Cardiac muscle cell (in vitro differentiated cells and primary cell): ENCODE measurements at regions not wholly inside any gene's neighbourhood (a gene's known extent, or its start where the extent isn't known, plus 50 kb on each side); places are given as distances from the start of the nearest gene placed in this dataset.

Experiments
- DNase-seq, 2 donors: peaks; one replicate each; pipeline versions ENCODE4 v3.0.0 to v3.0.0-alpha.2; 2010 to 2017; ENCODE audit warnings: low read depth in 1 of 2, low spot score in 1 of 2
- H3K27ac ChIP-seq: fragments of 200-600 bp; sonication (generic); 2 replicates; pipeline ENCODE4 v1.5.1; 2016
- H3K27me3 ChIP-seq: fragments of 200-600 bp; sonication (generic); 2 replicates; pipeline ENCODE4 v1.6.0; 2016; ENCODE audit warnings: control low read depth
- H3K36me3 ChIP-seq: fragments of 200-600 bp; sonication (generic); 2 replicates; pipeline ENCODE4 v1.5.1; 2016; ENCODE audit warnings: control low read depth
- H3K4me1 ChIP-seq: fragments of 200-600 bp; sonication (generic); 2 replicates; pipeline ENCODE4 v1.8.1; 2017; ENCODE audit warnings: low read depth, mild to moderate bottlenecking, mixed run types
- H3K4me3 ChIP-seq: fragments of 200-600 bp; sonication (generic); 2 replicates; pipeline ENCODE4 v1.5.1; 2016; ENCODE audit warnings: mild to moderate bottlenecking
- H3K9me3 ChIP-seq: fragments of 200-600 bp; sonication (generic); 2 replicates; pipeline ENCODE4 v1.5.1; 2017; ENCODE audit warnings: low read depth, mild to moderate bottlenecking, control low read depth
- CTCF ChIP-seq: IDR thresholded peaks from 2 replicates; pipeline ENCODE4 v1.5.1; 2012; ENCODE audit warnings: low read depth, mild to moderate bottlenecking, low read length

DNA sequence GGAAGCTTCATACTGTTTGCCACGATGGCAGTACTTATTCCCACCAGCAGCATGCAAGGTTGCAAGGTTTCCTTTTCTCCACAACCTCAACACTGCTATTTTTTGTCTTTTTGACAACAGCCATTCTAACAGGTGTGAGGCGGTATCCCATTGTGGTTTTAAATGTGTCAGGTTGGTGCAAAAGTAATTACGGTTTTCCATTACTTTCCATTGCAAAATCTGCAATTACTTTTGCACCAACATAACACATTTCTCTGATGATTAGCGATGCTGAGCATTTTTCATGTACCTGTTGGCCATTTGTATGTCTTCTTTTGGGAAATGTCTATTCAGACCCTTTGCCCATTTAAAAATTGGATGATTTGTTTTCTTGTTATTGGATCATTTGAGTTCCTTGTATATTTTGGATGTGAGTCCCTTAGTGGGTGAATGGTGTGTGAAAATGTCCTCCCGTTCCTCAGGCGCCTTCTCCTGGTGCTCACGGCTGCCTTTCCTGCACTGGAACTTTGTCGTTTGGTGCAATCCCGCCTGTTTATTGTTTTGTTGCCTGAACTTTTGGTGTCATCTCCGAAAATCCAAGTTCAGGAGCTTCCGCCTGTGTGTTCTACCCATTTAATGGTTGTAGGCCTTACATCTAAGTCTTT lies 213.6 kb downstream of the KIF26A start:
- no peaks in the 10 kb centered on the region for H3K27me3 ChIP-seq
- no peak for TF ChIP-seq CTCF
- H3K4me3 ChIP-seq = no peak overlapping the region
- no peak for DNase-seq
- no peaks in the 10 kb centered on the region for H3K9me3 ChIP-seq
- H3K4me1 ChIP-seq = no peaks in the 10 kb centered on the region
- H3K36me3 ChIP-seq = no peaks in the 10 kb centered on the region
- H3K27ac ChIP-seq = no peak overlapping the region

DNA sequence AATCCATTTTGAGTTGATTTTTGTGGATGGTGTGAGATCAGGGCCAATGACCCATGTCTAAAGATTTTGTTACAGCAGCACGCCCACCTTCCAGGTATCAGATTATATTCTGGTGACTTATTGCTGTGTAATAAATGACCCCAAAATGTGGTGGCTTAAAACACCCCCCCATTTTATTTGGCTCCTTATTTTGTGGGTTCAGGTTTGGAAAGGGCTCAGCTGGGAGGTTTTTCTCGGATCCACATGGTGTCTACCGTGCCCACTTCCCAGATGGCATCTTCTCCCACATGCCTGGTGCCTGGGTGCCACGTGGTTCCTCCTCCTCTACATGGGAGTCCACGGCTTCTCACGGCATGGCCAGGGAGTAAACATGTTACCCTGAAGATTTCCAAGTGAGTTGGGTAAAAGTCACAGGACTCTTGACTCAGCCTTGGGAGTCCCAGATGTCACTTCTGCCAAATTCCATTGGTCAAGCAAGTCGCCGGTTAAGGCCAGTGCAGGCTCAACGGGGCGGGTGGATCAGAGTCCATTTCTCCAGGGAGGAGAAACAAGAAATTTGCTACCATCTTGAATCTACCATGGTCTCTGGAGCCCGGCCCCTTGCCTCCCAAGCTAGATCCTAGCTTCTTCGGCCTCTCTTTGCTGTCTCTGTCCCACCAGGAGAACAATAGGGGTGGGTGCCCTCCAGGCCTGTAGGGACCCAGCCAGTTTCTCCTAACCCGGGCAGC lies 214.3 kb downstream of the KIF26A start:
- H3K27me3 ChIP-seq = no peaks in the 10 kb centered on the region
- H3K36me3 ChIP-seq = no peaks in the 10 kb centered on the region
- no peak for DNase-seq
- no peaks in the 10 kb centered on the region for H3K9me3 ChIP-seq
- TF ChIP-seq CTCF = no peak
- no peaks in the 10 kb centered on the region for H3K4me1 ChIP-seq
- H3K4me3 ChIP-seq = no peak overlapping the region
- H3K27ac ChIP-seq = no peak overlapping the region

DNA sequence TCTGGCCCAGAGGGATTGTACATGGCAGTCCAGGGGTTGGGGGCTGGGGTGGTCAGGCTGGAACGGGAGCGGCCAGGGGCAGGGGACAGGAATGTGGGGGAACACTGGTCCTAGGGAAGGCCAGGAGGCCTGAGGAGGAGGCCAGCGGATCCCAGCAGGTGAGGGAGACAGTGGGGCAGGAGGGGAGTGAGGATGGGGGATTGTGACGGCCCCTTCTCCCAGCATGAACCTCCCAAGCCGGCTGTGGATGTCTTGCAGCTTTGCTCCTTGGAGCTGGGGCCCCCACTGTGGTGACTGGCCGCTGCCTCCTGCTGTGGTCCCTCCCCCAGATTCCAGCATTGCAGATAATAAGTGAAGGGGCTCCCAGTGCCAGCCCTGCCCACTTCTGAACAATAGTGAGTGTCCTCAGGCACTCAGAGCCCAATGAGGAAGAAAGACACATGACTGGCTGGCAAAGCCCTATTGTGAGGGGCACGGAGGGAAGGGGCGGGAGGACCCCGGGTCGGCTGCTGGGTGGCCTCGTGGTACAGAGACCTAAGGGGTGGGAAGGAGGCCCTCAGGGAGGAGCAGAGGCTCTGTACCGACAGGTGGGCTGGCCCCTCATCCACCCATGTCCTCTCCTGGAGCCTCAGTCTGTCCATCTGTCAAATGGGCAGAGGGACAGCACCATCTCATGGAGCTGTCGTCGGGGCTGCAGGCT lies 215.0 kb downstream of the KIF26A start:
- no peak for DNase-seq
- H3K9me3 ChIP-seq = no peaks in the 10 kb centered on the region
- H3K4me3 ChIP-seq = no peak overlapping the region
- H3K36me3 ChIP-seq = no peaks in the 10 kb centered on the region
- no peak for TF ChIP-seq CTCF
- H3K4me1 ChIP-seq = no peaks in the 10 kb centered on the region
- H3K27ac ChIP-seq = no peak overlapping the region
- no peaks in the 10 kb centered on the region for H3K27me3 ChIP-seq

GRCh38 chr14:104353921-104354701 lies 215.7 kb downstream of the KIF26A start:
- H3K27ac ChIP-seq = no peak overlapping the region
- DNase-seq = no peak
- no peak for TF ChIP-seq CTCF

More at GRCh38 chr14:104353921-104354701, 215.7 kb downstream of the KIF26A start:
- H3K4me3 ChIP-seq = no peak overlapping the region
- H3K9me3 ChIP-seq = no peaks in the 10 kb centered on the region
- H3K4me1 ChIP-seq = no peaks in the 10 kb centered on the region
- no peaks in the 10 kb centered on the region for H3K27me3 ChIP-seq
- no peaks in the 10 kb centered on the region for H3K36me3 ChIP-seq
